ENCODE measurements at regions not wholly inside any gene's neighbourhood (a gene's known extent, or its start where the extent isn't known, plus 50 kb on each side); places are given as distances from the start of the nearest gene placed in this dataset.

DNA sequence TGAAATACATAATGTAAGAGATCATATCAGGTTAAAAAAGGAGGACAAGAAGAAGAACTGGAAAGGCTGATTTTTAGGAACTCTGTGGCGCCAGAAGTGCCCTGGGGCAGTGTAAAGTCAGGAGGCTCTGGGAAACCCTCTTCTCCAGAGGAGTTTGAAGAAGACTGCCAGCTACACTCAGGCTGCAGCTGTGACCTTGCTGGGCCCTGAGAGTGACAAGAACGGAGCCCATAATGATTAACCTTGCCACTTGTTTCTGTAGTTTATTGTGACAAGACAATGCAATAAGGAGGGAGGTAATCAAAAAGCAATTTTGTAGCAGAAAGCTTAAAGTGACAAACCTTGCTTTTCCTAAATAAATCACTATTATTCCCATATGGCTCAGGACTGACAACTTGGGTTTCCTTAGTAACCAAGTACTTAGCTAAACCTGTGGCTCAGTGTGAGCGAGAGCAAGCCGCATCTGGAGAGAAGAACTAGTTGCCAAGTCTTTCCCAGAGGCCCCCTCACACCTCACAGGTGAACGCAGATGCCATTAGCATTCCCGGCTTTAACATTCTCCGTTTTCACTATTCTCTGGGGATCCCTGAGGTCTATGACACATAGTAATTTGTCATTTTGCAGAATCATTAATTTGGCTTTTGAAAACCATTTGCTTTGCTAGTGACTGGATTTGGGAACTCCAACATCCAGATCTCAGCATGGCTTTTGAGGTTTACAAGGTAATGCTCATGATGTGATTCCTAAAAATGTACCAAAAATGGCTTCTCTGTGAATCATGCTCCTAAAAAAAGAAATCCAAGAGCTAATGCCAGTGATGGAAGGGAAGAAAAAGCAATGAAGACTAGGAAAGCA, 115.9 kb downstream of the OMA1 start:
- Histone ChIP-seq H3K4me1 (ENCODE audit: control insufficient read depth, low read depth, low read length) (peaks cover 11% of the 10 kb centered on the region), H3K4me3 (ENCODE audit: low read length) (no peak overlapping the region), H3K27ac (ENCODE audit: low read length) (no peak overlapping the region), H3K27me3 (ENCODE audit: control insufficient read depth, insufficient read depth, low read length) (no peaks in the 10 kb centered on the region), H3K36me3 (ENCODE audit: control insufficient read depth, low read depth, low read length) (no peaks in the 10 kb centered on the region), H3K9ac (ENCODE audit: low read length) (no peak overlapping the region), H3K9me3 (ENCODE audit: control insufficient read depth, low read depth, low read length) (no peaks in the 10 kb centered on the region)

DNA sequence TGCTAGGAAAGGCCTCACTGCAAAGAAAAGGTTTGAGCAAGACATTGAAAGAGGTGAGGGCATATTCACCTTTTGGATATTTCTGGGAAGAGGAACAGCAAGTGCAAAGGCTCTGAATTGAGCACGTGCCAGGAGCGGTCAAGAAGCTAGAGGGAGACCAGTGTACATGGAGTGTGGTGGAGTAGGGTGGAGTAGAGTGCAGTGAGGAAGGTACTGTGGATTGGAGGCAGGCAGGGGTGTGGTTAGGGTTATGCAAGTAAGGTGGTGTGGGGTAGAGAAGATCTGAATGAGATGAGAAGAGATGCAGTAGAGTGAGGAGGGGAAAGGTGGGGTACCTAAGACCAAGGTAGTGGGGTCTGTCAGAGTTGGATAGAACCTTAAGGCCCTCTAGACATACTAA, 119.6 kb downstream of the OMA1 start:
- Histone ChIP-seq H3K27ac (ENCODE audit: low read length) (no peak overlapping the region), H3K27me3 (ENCODE audit: control insufficient read depth, insufficient read depth, low read length) (no peaks in the 10 kb centered on the region), H3K9ac (ENCODE audit: low read length) (no peak overlapping the region), H3K4me1 (ENCODE audit: control insufficient read depth, low read depth, low read length) (no peaks in the 10 kb centered on the region), H3K9me3 (ENCODE audit: control insufficient read depth, low read depth, low read length) (no peaks in the 10 kb centered on the region), H3K4me3 (ENCODE audit: low read length) (no peak overlapping the region), H3K36me3 (ENCODE audit: control insufficient read depth, low read depth, low read length) (no peaks in the 10 kb centered on the region)

DNA sequence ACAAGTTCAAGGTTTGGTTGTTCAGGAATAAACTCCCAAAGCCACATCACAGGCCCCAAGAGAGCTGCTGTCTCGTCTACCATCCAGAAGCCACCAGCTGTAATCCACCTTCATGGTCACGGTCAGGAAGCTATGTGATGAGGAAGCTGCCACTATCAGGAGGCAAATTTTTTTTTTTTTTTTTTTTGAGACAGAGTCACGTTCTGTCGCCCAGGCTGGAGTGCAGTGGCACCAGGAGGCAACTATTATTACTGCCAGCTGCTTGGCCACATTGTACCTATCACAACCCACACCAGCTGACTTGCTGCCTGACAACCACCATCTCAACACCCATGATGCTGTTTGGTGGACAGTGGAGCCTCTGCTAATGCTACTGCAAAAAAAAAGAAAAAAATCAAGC, 124.1 kb downstream of the OMA1 start:
- Histone ChIP-seq H3K36me3 (ENCODE audit: control insufficient read depth, low read depth, low read length) (no peaks in the 10 kb centered on the region), H3K9ac (ENCODE audit: low read length) (no peak overlapping the region), H3K9me3 (ENCODE audit: control insufficient read depth, low read depth, low read length) (no peaks in the 10 kb centered on the region), H3K27me3 (ENCODE audit: control insufficient read depth, insufficient read depth, low read length) (no peaks in the 10 kb centered on the region), H3K4me1 (ENCODE audit: control insufficient read depth, low read depth, low read length) (no peaks in the 10 kb centered on the region), H3K4me3 (ENCODE audit: low read length) (no peak overlapping the region), H3K27ac (ENCODE audit: low read length) (no peak overlapping the region)

DNA sequence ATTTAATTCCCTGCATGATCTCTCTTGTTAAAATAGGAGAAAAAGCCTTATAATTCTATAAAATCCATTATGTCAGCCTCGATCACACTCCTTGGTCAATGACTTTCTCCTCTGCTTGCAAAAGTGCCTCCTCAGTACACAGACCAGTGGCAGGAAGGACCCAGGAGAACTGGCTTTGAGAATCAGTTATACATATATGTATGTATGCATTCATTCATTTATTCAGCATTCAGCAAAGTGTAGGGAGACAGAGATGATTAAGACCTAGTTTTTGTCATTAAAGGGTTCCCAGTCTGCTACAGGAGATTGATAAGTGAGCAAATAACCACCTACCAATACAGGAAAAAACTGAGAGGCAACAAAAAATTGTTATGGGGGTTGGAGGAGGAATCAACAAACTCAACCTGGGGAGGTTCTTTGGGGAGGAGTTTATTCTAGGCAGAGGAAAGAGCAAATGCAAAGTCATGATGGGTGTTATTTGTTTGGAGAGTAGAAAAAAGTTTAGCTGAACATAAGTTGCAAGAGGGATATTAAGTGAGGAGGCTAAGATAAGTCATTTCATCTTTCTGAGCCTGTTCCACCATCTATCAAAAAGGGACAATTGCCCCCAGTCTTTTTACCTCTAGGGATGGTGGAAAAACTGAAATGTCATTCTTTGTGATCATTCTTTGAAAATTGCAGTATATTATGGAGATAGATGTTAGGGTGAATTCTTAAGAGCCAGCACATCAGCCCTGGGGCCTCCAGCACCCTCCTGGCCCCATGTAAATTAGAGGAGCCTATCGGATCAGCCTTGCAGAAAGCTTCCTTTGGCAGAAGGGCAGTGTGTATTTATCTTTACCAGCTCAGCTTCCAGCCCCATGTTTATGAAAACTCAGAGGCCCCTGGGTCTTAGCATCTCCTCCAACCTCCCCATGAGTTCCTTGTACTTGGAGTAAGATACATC, 128.0 kb downstream of the OMA1 start:
- no peaks in the 10 kb centered on the region for H3K27me3 ChIP-seq (ENCODE audit: control insufficient read depth, insufficient read depth, low read length)
- no peak overlapping the region for H3K9ac ChIP-seq (ENCODE audit: low read length)
- H3K4me1 ChIP-seq (ENCODE audit: control insufficient read depth, low read depth, low read length), result no peaks in the 10 kb centered on the region
- H3K27ac ChIP-seq (ENCODE audit: low read length), result no peak overlapping the region
- H3K9me3 ChIP-seq (ENCODE audit: control insufficient read depth, low read depth, low read length), result no peaks in the 10 kb centered on the region
- H3K36me3 ChIP-seq (ENCODE audit: control insufficient read depth, low read depth, low read length), result no peaks in the 10 kb centered on the region
- H3K4me3 ChIP-seq (ENCODE audit: low read length), result no peak overlapping the region

DNA sequence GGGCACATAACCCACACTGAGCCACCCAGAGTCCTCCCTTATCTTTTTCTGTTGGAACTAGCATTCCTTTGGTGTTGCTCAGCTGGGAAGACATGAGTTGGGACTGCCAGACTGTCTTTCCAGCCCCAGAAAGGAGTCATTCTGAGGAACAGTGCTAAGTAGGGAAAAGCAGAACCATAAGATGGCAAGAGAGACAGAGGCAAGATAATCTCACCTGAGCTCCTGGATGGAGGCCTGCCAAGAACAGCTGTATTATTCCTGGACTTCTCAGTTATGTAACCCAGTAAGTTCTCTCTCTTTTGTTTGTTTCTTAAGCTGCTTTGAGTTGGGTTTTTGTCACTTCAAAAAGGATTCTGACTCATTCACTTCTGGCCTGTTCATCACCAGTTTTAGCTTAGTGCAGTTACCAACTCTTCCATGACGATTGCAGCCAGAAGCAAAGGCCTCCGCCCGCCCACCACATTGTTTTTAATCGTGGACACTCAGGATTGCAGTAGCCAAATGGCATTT, 134.4 kb downstream of the OMA1 start:
- Histone ChIP-seq H3K27ac (ENCODE audit: low read length) (no peak overlapping the region), H3K4me3 (ENCODE audit: low read length) (no peak overlapping the region), H3K9ac (ENCODE audit: low read length) (no peak overlapping the region), H3K36me3 (ENCODE audit: control insufficient read depth, low read depth, low read length) (no peaks in the 10 kb centered on the region), H3K4me1 (ENCODE audit: control insufficient read depth, low read depth, low read length) (peaks cover 2% of the 10 kb centered on the region), H3K27me3 (ENCODE audit: control insufficient read depth, insufficient read depth, low read length) (no peaks in the 10 kb centered on the region), H3K9me3 (ENCODE audit: control insufficient read depth, low read depth, low read length) (no peaks in the 10 kb centered on the region)

DNA sequence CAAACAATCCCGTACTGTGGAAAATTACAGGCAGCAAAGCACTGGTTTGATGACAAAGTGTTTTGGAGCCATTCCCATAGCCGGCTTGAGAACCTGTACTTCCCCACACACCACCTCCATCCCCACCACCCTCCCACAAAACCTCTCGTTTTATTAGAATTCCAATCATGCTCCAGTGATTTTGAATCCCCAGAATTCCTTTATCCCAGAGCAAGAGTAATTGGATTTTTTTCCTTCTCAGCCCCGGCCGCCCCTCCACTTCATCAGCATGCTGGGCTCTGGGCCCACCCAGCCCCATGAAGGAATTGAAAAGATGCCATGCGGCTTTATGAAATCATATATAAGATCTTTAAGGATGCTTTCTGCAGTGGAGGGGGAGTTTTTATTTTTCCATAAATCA, 136.6 kb downstream of the OMA1 start:
- H3K36me3 ChIP-seq (ENCODE audit: control insufficient read depth, low read depth, low read length), result no peaks in the 10 kb centered on the region
- H3K4me3 ChIP-seq (ENCODE audit: low read length), result no peak overlapping the region
- peaks cover 2% of the 10 kb centered on the region for H3K4me1 ChIP-seq (ENCODE audit: control insufficient read depth, low read depth, low read length)
- no peak overlapping the region for H3K27ac ChIP-seq (ENCODE audit: low read length)
- H3K9me3 ChIP-seq (ENCODE audit: control insufficient read depth, low read depth, low read length), result no peaks in the 10 kb centered on the region
- no peak overlapping the region for H3K9ac ChIP-seq (ENCODE audit: low read length)
- no peaks in the 10 kb centered on the region for H3K27me3 ChIP-seq (ENCODE audit: control insufficient read depth, insufficient read depth, low read length)

DNA sequence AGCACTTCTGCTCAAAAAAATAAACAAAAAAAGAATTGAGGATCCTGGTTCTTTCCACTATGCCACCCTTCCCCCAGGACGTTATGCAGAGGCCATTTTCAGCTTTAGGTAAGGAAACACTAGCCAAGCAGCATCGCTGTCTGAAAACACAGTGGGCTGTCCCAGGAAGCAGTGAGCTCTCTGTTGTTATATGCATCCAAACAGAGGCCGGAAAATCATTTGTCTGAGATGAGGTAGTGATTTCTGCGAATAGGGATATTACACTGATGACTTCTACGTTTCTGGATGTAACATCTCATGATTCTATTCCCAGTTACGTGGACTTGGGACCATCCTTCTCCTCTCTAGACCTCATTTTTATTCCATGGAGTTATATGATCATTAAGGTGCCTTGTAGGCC, 137.2 kb downstream of the OMA1 start:
- Histone ChIP-seq H3K36me3 (ENCODE audit: control insufficient read depth, low read depth, low read length) (no peaks in the 10 kb centered on the region), H3K4me1 (ENCODE audit: control insufficient read depth, low read depth, low read length) (peaks cover 2% of the 10 kb centered on the region), H3K4me3 (ENCODE audit: low read length) (no peak overlapping the region), H3K27me3 (ENCODE audit: control insufficient read depth, insufficient read depth, low read length) (no peaks in the 10 kb centered on the region), H3K27ac (ENCODE audit: low read length) (no peak overlapping the region), H3K9ac (ENCODE audit: low read length) (no peak overlapping the region), H3K9me3 (ENCODE audit: control insufficient read depth, low read depth, low read length) (no peaks in the 10 kb centered on the region)

DNA sequence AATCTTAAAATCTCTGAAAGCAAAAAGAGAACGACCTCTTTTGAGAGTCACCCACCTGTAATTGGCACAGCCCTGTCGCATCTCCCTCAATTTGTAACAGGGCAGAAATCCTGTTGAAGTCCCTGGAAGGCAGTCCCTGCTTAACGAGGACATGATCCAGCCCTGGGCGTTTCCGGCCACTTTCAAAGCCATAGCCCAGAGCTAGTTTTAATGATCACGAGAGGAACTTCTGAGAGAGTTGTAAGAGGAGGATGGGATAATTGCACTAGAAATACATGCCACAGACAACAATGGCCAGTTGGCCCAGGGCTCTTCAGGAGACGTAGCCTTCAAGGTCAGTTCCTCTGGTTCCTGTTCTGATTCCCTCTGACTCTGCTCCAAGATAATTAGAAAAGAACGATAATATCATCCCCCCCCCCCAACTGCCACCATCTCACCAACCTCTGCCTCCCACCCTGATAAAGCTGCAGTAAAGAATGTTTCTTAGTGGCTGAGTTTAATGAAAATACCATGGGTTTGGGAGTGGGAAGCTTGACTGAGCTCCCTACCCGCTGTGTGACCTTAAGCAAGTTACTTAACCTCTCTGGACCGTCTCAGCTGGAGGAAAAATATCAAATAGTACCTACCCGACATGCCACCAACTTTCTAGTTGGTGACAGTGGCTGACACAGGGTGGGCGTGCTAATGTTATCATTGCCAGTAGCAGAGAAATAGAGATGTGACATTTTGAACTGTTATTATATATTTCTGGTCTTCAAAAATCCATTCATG, 140.0 kb downstream of the OMA1 start:
- Histone ChIP-seq H3K4me1 (ENCODE audit: control insufficient read depth, low read depth, low read length) (peaks cover 2% of the 10 kb centered on the region), H3K9me3 (ENCODE audit: control insufficient read depth, low read depth, low read length) (no peaks in the 10 kb centered on the region), H3K4me3 (ENCODE audit: low read length) (no peak overlapping the region), H3K9ac (ENCODE audit: low read length) (no peak overlapping the region), H3K27me3 (ENCODE audit: control insufficient read depth, insufficient read depth, low read length) (no peaks in the 10 kb centered on the region), H3K27ac (ENCODE audit: low read length) (no peak overlapping the region), H3K36me3 (ENCODE audit: control insufficient read depth, low read depth, low read length) (no peaks in the 10 kb centered on the region)

DNA sequence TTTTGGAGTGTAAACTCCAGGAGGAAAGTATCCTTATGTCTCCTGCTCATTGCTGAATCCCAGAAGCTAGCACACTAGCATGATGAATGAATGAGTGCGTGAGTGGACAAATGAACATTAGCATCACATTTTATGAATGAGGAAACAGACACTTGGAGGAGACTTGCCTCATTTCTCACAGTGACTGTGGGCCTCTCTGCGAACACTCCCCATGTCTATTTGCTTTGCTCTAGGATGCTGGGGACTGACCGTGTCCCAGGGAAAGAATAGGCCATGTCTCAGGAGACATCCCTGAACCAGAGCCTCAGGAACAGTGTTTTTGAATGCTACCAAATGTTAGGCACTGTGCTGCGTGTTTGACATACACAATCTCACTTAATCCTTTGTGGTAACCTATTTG, 140.9 kb downstream of the OMA1 start:
- Histone ChIP-seq H3K9me3 (ENCODE audit: control insufficient read depth, low read depth, low read length) (no peaks in the 10 kb centered on the region), H3K4me1 (ENCODE audit: control insufficient read depth, low read depth, low read length) (peaks cover 2% of the 10 kb centered on the region), H3K27me3 (ENCODE audit: control insufficient read depth, insufficient read depth, low read length) (no peaks in the 10 kb centered on the region), H3K27ac (ENCODE audit: low read length) (no peak overlapping the region), H3K36me3 (ENCODE audit: control insufficient read depth, low read depth, low read length) (no peaks in the 10 kb centered on the region), H3K9ac (ENCODE audit: low read length) (no peak overlapping the region), H3K4me3 (ENCODE audit: low read length) (no peak overlapping the region)

DNA sequence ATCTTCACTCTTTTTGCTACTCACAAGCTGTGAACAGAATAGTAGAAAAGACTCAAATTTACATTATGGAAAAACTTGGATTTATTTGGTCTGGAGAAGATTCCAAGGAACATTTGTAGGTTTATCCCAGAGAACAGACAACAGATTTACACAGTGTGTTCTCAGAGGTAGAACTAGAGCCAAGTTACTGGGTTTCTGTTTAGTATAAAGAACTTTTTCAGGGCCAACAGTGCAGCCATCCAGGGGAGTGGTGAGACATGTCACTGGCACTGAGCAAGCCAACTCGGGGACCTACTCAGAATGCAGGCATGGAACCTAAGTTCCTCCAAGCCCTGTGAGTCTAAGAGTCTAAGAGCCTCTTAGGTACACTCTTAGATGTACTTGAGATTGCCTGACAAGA, 142.6 kb downstream of the OMA1 start:
- H3K4me3 ChIP-seq (ENCODE audit: low read length), result no peak overlapping the region
- H3K9me3 ChIP-seq (ENCODE audit: control insufficient read depth, low read depth, low read length), result no peaks in the 10 kb centered on the region
- no peaks in the 10 kb centered on the region for H3K36me3 ChIP-seq (ENCODE audit: control insufficient read depth, low read depth, low read length)

DNA sequence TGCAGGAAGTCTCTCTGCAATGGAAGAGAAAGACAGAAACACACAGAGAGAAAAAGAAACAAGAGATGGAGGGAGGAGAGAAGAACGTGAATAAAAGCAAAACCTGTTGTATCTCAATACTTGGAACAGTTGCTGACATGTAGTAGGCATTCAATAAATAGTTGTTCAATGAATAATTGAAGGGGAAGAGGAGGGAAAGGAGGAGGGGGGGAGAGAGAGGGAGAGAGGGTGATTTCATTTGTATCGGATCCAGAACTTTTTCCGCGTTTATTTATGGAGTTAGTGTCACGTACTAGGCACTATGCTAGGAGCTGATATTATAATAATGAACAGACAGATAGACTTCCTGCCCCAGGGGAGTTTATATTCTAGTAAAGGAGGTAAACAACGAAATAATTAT, 144.1 kb downstream of the OMA1 start:
- Histone ChIP-seq H3K27ac (ENCODE audit: low read length) (no peak overlapping the region), H3K9me3 (ENCODE audit: control insufficient read depth, low read depth, low read length) (no peaks in the 10 kb centered on the region), H3K36me3 (ENCODE audit: control insufficient read depth, low read depth, low read length) (no peaks in the 10 kb centered on the region), H3K4me3 (ENCODE audit: low read length) (no peak overlapping the region), H3K4me1 (ENCODE audit: control insufficient read depth, low read depth, low read length) (peaks cover 8% of the 10 kb centered on the region), H3K9ac (ENCODE audit: low read length) (no peak overlapping the region), H3K27me3 (ENCODE audit: control insufficient read depth, insufficient read depth, low read length) (no peaks in the 10 kb centered on the region)

More for the DNA sequence above, 142.6 kb downstream of the OMA1 start:
- Histone ChIP-seq H3K9ac (ENCODE audit: low read length) (no peak overlapping the region), H3K27ac (ENCODE audit: low read length) (no peak overlapping the region), H3K27me3 (ENCODE audit: control insufficient read depth, insufficient read depth, low read length) (no peaks in the 10 kb centered on the region), H3K4me1 (ENCODE audit: control insufficient read depth, low read depth, low read length) (peaks cover 5% of the 10 kb centered on the region)
